HuH-7 (cell line): ENCODE measurements at regions not wholly inside any gene's neighbourhood (a gene's known extent, or its start where the extent isn't known, plus 50 kb on each side); places are given as distances from the start of the nearest gene placed in this dataset.
A peak's percentile ranks its signal among the peaks of the same experiment; 100 is the strongest.
"Not testable (repeated sequence)": the region's sequence is repeated elsewhere in the genome, so short reads cannot be mapped to it uniquely, and the experiment has no call there.

Experiments used
- DNase-seq: peaks from one replicate; pipeline ENCODE4 v3.0.0; 2011; ENCODE audit warnings: low spot score

- no peak for DNase-seq
Measured at GRCh38 chr1:59176471-59176870, 120.4 kb upstream of the FGGY start.

- no peak for DNase-seq
Measured at GRCh38 chr1:59177756-59178155, 119.1 kb upstream of the FGGY start.

- no peak for DNase-seq
Measured at GRCh38 chr1:59178339-59179187, 118.3 kb upstream of the FGGY start.

- DNase-seq, result no peak
Measured at GRCh38 chr1:59179673-59180072, 117.2 kb upstream of the FGGY start.

GRCh38 chr1:59180735-59181134 lies 116.2 kb upstream of the FGGY start:
- no peak for DNase-seq

GRCh38 chr1:59183749-59184317 lies 113.1 kb upstream of the FGGY start:
- DNase-seq, result no peak

- DNase-seq, result no peak
Measured at GRCh38 chr1:59184365-59184905, 112.5 kb upstream of the FGGY start.

- no peak for DNase-seq
Measured at GRCh38 chr1:59185163-59185860, 111.6 kb upstream of the FGGY start.

- no peak for DNase-seq
Measured at GRCh38 chr1:59186656-59187055, 110.2 kb upstream of the FGGY start.

GRCh38 chr1:59188413-59189213 lies 108.3 kb upstream of the FGGY start:
- no peak for DNase-seq

- no peak for DNase-seq
Measured at GRCh38 chr1:59193443-59194093, 103.3 kb upstream of the FGGY start.

GRCh38 chr1:59194621-59195020 lies 102.3 kb upstream of the FGGY start:
- DNase-seq, result no peak

GRCh38 chr1:59195151-59195550 lies 101.7 kb upstream of the FGGY start:
- DNase-seq, result no peak

GRCh38 chr1:59198564-59198963 lies 98.3 kb upstream of the FGGY start:
- no peak for DNase-seq

- DNase-seq, result no peak
Measured at GRCh38 chr1:59199147-59199546, 97.7 kb upstream of the FGGY start.

GRCh38 chr1:59199719-59200376 lies 97.0 kb upstream of the FGGY start:
- no peak for DNase-seq

GRCh38 chr1:59201341-59201740 lies 95.6 kb upstream of the FGGY start:
- DNase-seq, result no peak

GRCh38 chr1:59202455-59202854 lies 94.4 kb upstream of the FGGY start:
- no peak for DNase-seq

GRCh38 chr1:59204001-59204400 lies 92.9 kb upstream of the FGGY start:
- DNase-seq, result peak; percentile 31

GRCh38 chr1:59206616-59207015 lies 90.3 kb upstream of the FGGY start:
- not testable (repeated sequence) for DNase-seq

- DNase-seq, result not testable (repeated sequence)
Measured at GRCh38 chr1:59210430-59210829, 86.5 kb upstream of the FGGY start.
